ENCODE measurements at regions not wholly inside any gene's neighbourhood (a gene's known extent, or its start where the extent isn't known, plus 50 kb on each side); places are given as distances from the start of the nearest gene placed in this dataset.

DNA sequence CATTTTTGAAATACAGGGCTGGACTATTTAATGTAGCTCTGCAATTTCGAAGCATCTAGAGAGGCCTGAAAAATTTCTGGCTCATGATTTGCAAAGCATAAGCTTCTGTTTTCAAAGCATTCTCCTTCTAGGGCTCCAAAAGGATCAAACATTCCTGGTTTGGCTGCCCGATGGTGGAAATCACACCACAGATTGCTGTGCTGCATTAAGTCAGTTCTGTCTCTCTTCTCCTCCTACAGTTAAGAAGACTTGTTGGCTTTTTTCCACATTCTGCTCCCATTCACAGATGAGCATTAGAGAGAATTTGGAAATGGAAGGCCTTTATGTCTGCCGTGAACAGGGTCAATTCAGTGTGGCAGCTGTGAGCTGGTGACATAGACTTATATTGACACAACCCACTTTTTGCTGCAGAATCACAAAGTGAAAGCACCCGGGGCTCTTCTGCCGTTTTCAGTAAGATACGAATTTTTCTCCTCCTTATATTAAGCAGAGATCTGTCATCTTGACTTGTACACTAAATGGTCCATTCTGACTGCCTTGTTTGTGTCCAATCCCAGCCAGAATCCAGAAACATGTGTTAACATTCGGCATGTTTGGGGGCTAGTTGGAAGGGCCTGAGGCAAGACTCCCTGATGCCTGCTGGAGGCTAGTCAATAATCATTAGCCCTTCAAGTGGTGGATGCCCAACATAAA, 330.8 kb upstream of the DEFB112 start:
- TF ChIP-seq, protein P1, sequence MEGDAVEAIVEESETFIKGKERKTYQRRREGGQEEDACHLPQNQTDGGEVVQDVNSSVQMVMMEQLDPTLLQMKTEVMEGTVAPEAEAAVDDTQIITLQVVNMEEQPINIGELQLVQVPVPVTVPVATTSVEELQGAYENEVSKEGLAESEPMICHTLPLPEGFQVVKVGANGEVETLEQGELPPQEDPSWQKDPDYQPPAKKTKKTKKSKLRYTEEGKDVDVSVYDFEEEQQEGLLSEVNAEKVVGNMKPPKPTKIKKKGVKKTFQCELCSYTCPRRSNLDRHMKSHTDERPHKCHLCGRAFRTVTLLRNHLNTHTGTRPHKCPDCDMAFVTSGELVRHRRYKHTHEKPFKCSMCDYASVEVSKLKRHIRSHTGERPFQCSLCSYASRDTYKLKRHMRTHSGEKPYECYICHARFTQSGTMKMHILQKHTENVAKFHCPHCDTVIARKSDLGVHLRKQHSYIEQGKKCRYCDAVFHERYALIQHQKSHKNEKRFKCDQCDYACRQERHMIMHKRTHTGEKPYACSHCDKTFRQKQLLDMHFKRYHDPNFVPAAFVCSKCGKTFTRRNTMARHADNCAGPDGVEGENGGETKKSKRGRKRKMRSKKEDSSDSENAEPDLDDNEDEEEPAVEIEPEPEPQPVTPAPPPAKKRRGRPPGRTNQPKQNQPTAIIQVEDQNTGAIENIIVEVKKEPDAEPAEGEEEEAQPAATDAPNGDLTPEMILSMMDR (conservative IDR thresholded peaks at IDR 0.05; ENCODE audit: low read length): no peak
- no peak for TF ChIP-seq EZH2phosphoT487 (IDR thresholded peaks at IDR 0.05; ENCODE audit: borderline replicate concordance)

Data from Loucy (cell line).